ENCODE measurements at regions not wholly inside any gene's neighbourhood (a gene's known extent, or its start where the extent isn't known, plus 50 kb on each side); places are given as distances from the start of the nearest gene placed in this dataset.

GRCh38 chr10:6877722-6878392 is 297.8 kb upstream of the PRKCQ start:
- Histone ChIP-seq H3K9me2 (ENCODE audit: low read depth, low read length) (no peaks in the 10 kb centered on the region), H3K4me1 (ENCODE audit: insufficient read depth, low read length, severe bottlenecking) (no peaks in the 10 kb centered on the region), H3K27me3 (ENCODE audit: insufficient read depth, low read length) (no peaks in the 10 kb centered on the region), H4K20me1 (ENCODE audit: insufficient read depth, low read length) (no peaks in the 10 kb centered on the region), H3F3A (ENCODE audit: insufficient read depth, low read length) (no peaks in the 10 kb centered on the region), H3K36me3 (ENCODE audit: insufficient read depth, low read length) (no peaks in the 10 kb centered on the region), H2AFZ (ENCODE audit: low read length) (no peak overlapping the region), H3K4me2 (ENCODE audit: low read length) (no peak overlapping the region), H3K79me2 (ENCODE audit: insufficient read depth, low read length) (no peaks in the 10 kb centered on the region), H3K9me3 (ENCODE audit: low read length) (no peaks in the 10 kb centered on the region), H3K9ac (ENCODE audit: low read length) (no peak overlapping the region), H3K27ac (ENCODE audit: low read depth, low read length, poor library complexity, severe bottlenecking) (no peak overlapping the region), H3K4me3 (ENCODE audit: low read depth, low read length, poor library complexity, severe bottlenecking) (no peak overlapping the region)
- no peak for TF ChIP-seq EZH2 (IDR thresholded peaks at IDR 0.05; ENCODE audit: borderline replicate concordance, low read length)
- no peak for TF ChIP-seq CTCF (IDR thresholded peaks at IDR 0.05; ENCODE audit: low read length)

- H3K4me3 ChIP-seq (ENCODE audit: low read depth, low read length, poor library complexity, severe bottlenecking): no peak overlapping the region
- H3K27ac ChIP-seq (ENCODE audit: low read depth, low read length, poor library complexity, severe bottlenecking): no peak overlapping the region
- H3K79me2 ChIP-seq (ENCODE audit: insufficient read depth, low read length): no peaks in the 10 kb centered on the region
- no peak overlapping the region for H3K9ac ChIP-seq (ENCODE audit: low read length)
- no peaks in the 10 kb centered on the region for H4K20me1 ChIP-seq (ENCODE audit: insufficient read depth, low read length)
- no peak overlapping the region for H2AFZ ChIP-seq (ENCODE audit: low read length)
- H3F3A ChIP-seq (ENCODE audit: insufficient read depth, low read length): no peaks in the 10 kb centered on the region
- H3K27me3 ChIP-seq (ENCODE audit: insufficient read depth, low read length): no peaks in the 10 kb centered on the region
- no peaks in the 10 kb centered on the region for H3K36me3 ChIP-seq (ENCODE audit: insufficient read depth, low read length)
- TF ChIP-seq CTCF (IDR thresholded peaks at IDR 0.05; ENCODE audit: low read length) (no peak), EZH2 (IDR thresholded peaks at IDR 0.05; ENCODE audit: borderline replicate concordance, low read length) (no peak)
- H3K9me3 ChIP-seq (ENCODE audit: low read length): no peaks in the 10 kb centered on the region
- no peaks in the 10 kb centered on the region for H3K4me1 ChIP-seq (ENCODE audit: insufficient read depth, low read length, severe bottlenecking)
- H3K4me2 ChIP-seq (ENCODE audit: low read length): no peak overlapping the region
- no peaks in the 10 kb centered on the region for H3K9me2 ChIP-seq (ENCODE audit: low read depth, low read length)
These were observed 297.3 kb upstream of the PRKCQ start for GRCh38 chr10:6877336-6877721.

GRCh38 chr10:6875269-6875865 is 295.3 kb upstream of the PRKCQ start:
- Histone ChIP-seq H3K9me2 (ENCODE audit: low read depth, low read length) (no peaks in the 10 kb centered on the region), H4K20me1 (ENCODE audit: insufficient read depth, low read length) (no peaks in the 10 kb centered on the region), H2AFZ (ENCODE audit: low read length) (no peak overlapping the region), H3K9ac (ENCODE audit: low read length) (no peak overlapping the region), H3K79me2 (ENCODE audit: insufficient read depth, low read length) (no peaks in the 10 kb centered on the region), H3K4me3 (ENCODE audit: low read depth, low read length, poor library complexity, severe bottlenecking) (no peak overlapping the region), H3K4me1 (ENCODE audit: insufficient read depth, low read length, severe bottlenecking) (no peaks in the 10 kb centered on the region), H3K27me3 (ENCODE audit: insufficient read depth, low read length) (no peaks in the 10 kb centered on the region), H3K36me3 (ENCODE audit: insufficient read depth, low read length) (no peaks in the 10 kb centered on the region), H3K27ac (ENCODE audit: low read depth, low read length, poor library complexity, severe bottlenecking) (no peak overlapping the region), H3F3A (ENCODE audit: insufficient read depth, low read length) (no peaks in the 10 kb centered on the region), H3K9me3 (ENCODE audit: low read length) (no peaks in the 10 kb centered on the region), H3K4me2 (ENCODE audit: low read length) (no peak overlapping the region)
- TF ChIP-seq CTCF (IDR thresholded peaks at IDR 0.05; ENCODE audit: low read length) (no peak), EZH2 (IDR thresholded peaks at IDR 0.05; ENCODE audit: borderline replicate concordance, low read length) (no peak)
